NCI-H1092 (cell line): ENCODE measurements at regions not wholly inside any gene's neighbourhood (a gene's known extent, or its start where the extent isn't known, plus 50 kb on each side); places are given as distances from the start of the nearest gene placed in this dataset.
"Not testable (repeated sequence)": the region's sequence is repeated elsewhere in the genome, so short reads cannot be mapped to it uniquely, and the experiment has no call there.

ENCODE experiments used
- DNase-seq: peaks from one replicate; lab custom pipeline; 2025; lab: John Stamatoyannopoulos, UW

- no peak for DNase-seq
Measured at GRCh38 chr11:109480251-109480650, 58.3 kb downstream of the C11orf87 start.

GRCh38 chr11:109486129-109486528 lies 64.1 kb downstream of the C11orf87 start:
- peak; percentile 87 for DNase-seq

GRCh38 chr11:109490953-109491635 lies 69.1 kb downstream of the C11orf87 start:
- DNase-seq, result no peak

GRCh38 chr11:109506115-109506514 lies 84.1 kb downstream of the C11orf87 start:
- no peak for DNase-seq

GRCh38 chr11:109507331-109507730 lies 85.3 kb downstream of the C11orf87 start:
- DNase-seq, result no peak

- DNase-seq, result no peak
Measured at GRCh38 chr11:109507836-109508561, 86.0 kb downstream of the C11orf87 start.

- no peak for DNase-seq
Measured at GRCh38 chr11:109508943-109509342, 87.0 kb downstream of the C11orf87 start.

- no peak for DNase-seq
Measured at GRCh38 chr11:109510316-109510715, 88.3 kb downstream of the C11orf87 start.

- DNase-seq, result no peak
Measured at GRCh38 chr11:109511598-109511997, 89.6 kb downstream of the C11orf87 start.

- no peak for DNase-seq
Measured at GRCh38 chr11:109512249-109512648, 90.3 kb downstream of the C11orf87 start.

GRCh38 chr11:109512680-109513079 lies 90.7 kb downstream of the C11orf87 start:
- DNase-seq, result no peak

- DNase-seq, result no peak
Measured at GRCh38 chr11:109514313-109515018, 92.5 kb downstream of the C11orf87 start.

- no peak for DNase-seq
Measured at GRCh38 chr11:109519253-109519652, 97.3 kb downstream of the C11orf87 start.

GRCh38 chr11:109521571-109522086 lies 99.6 kb downstream of the C11orf87 start:
- no peak for DNase-seq

- no peak for DNase-seq
Measured at GRCh38 chr11:109522116-109522755, 100.2 kb downstream of the C11orf87 start.

GRCh38 chr11:109525636-109526035 lies 103.6 kb downstream of the C11orf87 start:
- not testable (repeated sequence) for DNase-seq

GRCh38 chr11:109526061-109526460 lies 104.1 kb downstream of the C11orf87 start:
- no peak for DNase-seq

GRCh38 chr11:109526931-109527330 lies 104.9 kb downstream of the C11orf87 start:
- no peak for DNase-seq

- no peak for DNase-seq
Measured at GRCh38 chr11:109527496-109527895, 105.5 kb downstream of the C11orf87 start.

- DNase-seq, result no peak
Measured at GRCh38 chr11:109547356-109548027, 125.5 kb downstream of the C11orf87 start.

- DNase-seq, result no peak
Measured at GRCh38 chr11:109552376-109552775, 130.4 kb downstream of the C11orf87 start.

GRCh38 chr11:109553284-109553683 lies 131.3 kb downstream of the C11orf87 start:
- DNase-seq, result no peak
